ENCODE measurements at regions not wholly inside any gene's neighbourhood (a gene's known extent, or its start where the extent isn't known, plus 50 kb on each side); places are given as distances from the start of the nearest gene placed in this dataset.

DNA sequence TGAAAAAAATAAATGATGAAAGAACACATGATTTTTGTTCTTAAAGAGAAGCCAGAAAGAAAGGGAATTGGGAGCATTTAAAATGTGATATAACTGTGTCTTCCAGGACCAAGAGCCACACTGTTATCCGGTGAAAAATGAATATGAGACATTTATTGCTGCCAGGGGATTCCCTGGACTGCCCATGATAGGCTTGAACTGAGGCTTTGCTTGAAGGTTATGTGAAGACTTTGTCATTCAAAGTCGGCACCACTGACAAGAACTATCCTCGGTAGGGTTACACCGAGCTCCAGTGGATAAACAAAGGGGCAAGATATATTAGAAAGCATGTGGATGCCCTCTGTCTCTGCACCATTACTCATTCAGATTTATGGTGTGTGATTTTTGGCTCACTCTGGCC is 125.4 kb upstream of the MINDY3 start:
- TF ChIP-seq, protein P1, sequence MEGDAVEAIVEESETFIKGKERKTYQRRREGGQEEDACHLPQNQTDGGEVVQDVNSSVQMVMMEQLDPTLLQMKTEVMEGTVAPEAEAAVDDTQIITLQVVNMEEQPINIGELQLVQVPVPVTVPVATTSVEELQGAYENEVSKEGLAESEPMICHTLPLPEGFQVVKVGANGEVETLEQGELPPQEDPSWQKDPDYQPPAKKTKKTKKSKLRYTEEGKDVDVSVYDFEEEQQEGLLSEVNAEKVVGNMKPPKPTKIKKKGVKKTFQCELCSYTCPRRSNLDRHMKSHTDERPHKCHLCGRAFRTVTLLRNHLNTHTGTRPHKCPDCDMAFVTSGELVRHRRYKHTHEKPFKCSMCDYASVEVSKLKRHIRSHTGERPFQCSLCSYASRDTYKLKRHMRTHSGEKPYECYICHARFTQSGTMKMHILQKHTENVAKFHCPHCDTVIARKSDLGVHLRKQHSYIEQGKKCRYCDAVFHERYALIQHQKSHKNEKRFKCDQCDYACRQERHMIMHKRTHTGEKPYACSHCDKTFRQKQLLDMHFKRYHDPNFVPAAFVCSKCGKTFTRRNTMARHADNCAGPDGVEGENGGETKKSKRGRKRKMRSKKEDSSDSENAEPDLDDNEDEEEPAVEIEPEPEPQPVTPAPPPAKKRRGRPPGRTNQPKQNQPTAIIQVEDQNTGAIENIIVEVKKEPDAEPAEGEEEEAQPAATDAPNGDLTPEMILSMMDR (IDR thresholded peaks at IDR 0.05): no peak
- TF ChIP-seq ZFX (IDR thresholded peaks at IDR 0.05; ENCODE audit: borderline replicate concordance): no peak

Data from 22Rv1 (cell line).